HepG2 (cell line): ENCODE measurements at regions not wholly inside any gene's neighbourhood (a gene's known extent, or its start where the extent isn't known, plus 50 kb on each side); places are given as distances from the start of the nearest gene placed in this dataset.

Experiments used
- CTCF ChIP-seq: sonication (generic); formaldehyde crosslinking; IDR thresholded peaks from 2 replicates; pipeline ENCODE4 v1.5.0; 2020; ENCODE audit warnings: mild to moderate bottlenecking, missing genetic modification reagents, moderate library complexity
- EHMT2 ChIP-seq: fragments of 200-600 bp; sonication (generic); IDR thresholded peaks from 2 replicates; pipeline ENCODE4 v1.7.0; 2017; ENCODE audit warnings: antibody characterized with exemption, low read depth, low read length, borderline replicate concordance
- EZH2 ChIP-seq: conservative IDR thresholded peaks from 2 replicates; pipeline ENCODE4 v1.6.1; 2012; ENCODE audit warnings: mild to moderate bottlenecking, low read depth, low read length, moderate library complexity
- FOXM1 ChIP-seq: sonication (generic); formaldehyde crosslinking; IDR thresholded peaks from 2 replicates; pipeline ENCODE4 v1.5.0; 2020; ENCODE audit warnings: missing genetic modification reagents
- MEF2D ChIP-seq: sonication (generic); formaldehyde crosslinking; IDR thresholded peaks from 2 replicates; pipeline ENCODE4 v1.5.1; 2020; ENCODE audit warnings: mild to moderate bottlenecking, missing genetic modification reagents
- NFATC3 ChIP-seq: sonication (generic); formaldehyde crosslinking; IDR thresholded peaks from 2 replicates; pipeline ENCODE4 v1.5.1; 2020; ENCODE audit warnings: mild to moderate bottlenecking, missing genetic modification reagents
- NFYB ChIP-seq: sonication (generic); formaldehyde crosslinking; IDR thresholded peaks from 2 replicates; pipeline ENCODE4 v1.4.0; 2020; ENCODE audit warnings: missing genetic modification reagents
- YY1 ChIP-seq: IDR thresholded peaks from 2 replicates; pipeline ENCODE4 v1.6.1; 2011; ENCODE audit warnings: low read length, low read depth, moderate library complexity, mild to moderate bottlenecking; ENCODE audit not compliant: insufficient read depth, insufficient replicate concordance
- ZBTB33 ChIP-seq: sonication (generic); formaldehyde crosslinking; IDR thresholded peaks from 2 replicates; pipeline ENCODE4 v1.4.0; 2020; ENCODE audit warnings: missing genetic modification reagents
- ZNF660 ChIP-seq: sonication (generic); formaldehyde crosslinking; IDR thresholded peaks from 2 replicates; pipeline ENCODE4 v1.5.1; 2020; ENCODE audit warnings: mild to moderate bottlenecking, low read depth, missing genetic modification reagents, borderline replicate concordance

GRCh38 chr9:118594428-118594827 lies 774.8 kb downstream of the BRINP1 start:
- TF ChIP-seq EZH2 (no peak), NFYB (CRISPR knock-in tag) (no peak), ZBTB33 (CRISPR knock-in tag) (no peak), FOXM1 (no peak), EHMT2 (no peak), YY1 (no peak), NFATC3 (CRISPR knock-in tag) (no peak), CTCF (CRISPR knock-in tag) (no peak), ZNF660 (CRISPR knock-in tag) (no peak), MEF2D (CRISPR knock-in tag) (no peak)
